HG03378 (cell line): ENCODE measurements at regions not wholly inside any gene's neighbourhood (a gene's known extent, or its start where the extent isn't known, plus 50 kb on each side); places are given as distances from the start of the nearest gene placed in this dataset.
A peak's percentile ranks its signal among the peaks of the same experiment; 100 is the strongest.

Experiments used
- ATAC-seq: cut with Tn5 transposase; IDR thresholded peaks from one replicate; pipeline ENCODE4 v1.9.1; 2021; ENCODE audit warnings: mild to moderate bottlenecking, moderate library complexity; ENCODE audit not compliant: unreplicated experiment

DNA sequence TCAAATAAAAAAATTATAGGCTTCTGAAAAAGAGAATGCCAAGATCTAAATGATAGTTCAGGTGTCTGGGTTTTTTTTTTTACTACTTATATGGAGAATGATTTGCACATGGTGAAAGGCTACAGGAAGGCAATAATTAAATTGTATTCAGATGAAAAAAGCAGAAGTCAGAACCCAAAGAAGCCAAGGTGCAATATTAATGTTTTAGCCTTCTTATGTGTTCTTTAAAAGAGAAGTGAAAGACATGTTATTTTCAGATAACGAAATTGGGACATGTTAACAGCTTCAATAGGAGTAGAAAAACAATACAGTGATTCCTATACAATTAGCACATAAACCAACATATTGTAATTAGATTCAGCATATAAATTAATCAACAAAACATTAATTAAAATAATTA is 452.9 kb upstream of the PRMT6 start:
- no peak for ATAC-seq

GRCh38 chr1:106608841-106609240 is 447.6 kb upstream of the PRMT6 start:
- ATAC-seq, result no peak

DNA sequence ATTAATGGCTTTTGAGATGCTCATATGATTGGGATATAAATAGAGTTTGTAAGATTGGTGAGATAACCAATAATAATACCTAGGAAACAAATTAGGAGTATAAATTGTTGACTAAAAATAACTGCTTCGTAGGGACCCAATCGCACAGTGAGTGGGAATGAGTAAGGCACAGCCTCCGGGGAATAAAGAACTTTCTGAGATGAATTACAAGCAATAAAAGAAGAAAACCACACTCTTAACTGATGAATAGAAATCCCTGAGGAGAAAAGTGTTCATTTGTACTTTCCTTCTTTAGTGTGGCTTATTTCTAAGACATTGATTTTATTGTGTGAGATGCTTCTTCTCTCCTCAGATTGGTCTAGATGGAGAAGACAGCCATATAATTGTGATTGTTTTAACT is 443.4 kb upstream of the PRMT6 start:
- ATAC-seq, result no peak

DNA sequence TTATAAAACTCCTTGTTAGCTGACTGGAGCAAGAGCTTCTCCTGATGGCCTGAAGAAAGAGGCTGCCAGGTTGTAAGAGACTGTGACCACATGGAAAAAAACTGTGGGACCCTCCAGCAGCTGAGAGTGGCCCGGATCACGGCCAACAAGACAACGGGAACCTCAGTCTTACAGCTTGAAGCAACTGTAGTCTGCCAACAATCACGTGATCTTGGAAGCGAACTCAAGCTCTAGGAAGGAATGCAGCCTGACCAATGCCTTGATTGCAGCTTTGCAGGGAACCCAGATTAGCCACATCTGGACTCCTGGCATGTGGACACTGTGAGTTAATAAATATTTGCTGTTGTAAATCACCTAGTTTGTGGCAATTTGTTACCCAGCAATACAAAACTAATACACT is 442.6 kb upstream of the PRMT6 start:
- no peak for ATAC-seq

GRCh38 chr1:106615473-106615872 is 441.0 kb upstream of the PRMT6 start:
- no peak for ATAC-seq

DNA sequence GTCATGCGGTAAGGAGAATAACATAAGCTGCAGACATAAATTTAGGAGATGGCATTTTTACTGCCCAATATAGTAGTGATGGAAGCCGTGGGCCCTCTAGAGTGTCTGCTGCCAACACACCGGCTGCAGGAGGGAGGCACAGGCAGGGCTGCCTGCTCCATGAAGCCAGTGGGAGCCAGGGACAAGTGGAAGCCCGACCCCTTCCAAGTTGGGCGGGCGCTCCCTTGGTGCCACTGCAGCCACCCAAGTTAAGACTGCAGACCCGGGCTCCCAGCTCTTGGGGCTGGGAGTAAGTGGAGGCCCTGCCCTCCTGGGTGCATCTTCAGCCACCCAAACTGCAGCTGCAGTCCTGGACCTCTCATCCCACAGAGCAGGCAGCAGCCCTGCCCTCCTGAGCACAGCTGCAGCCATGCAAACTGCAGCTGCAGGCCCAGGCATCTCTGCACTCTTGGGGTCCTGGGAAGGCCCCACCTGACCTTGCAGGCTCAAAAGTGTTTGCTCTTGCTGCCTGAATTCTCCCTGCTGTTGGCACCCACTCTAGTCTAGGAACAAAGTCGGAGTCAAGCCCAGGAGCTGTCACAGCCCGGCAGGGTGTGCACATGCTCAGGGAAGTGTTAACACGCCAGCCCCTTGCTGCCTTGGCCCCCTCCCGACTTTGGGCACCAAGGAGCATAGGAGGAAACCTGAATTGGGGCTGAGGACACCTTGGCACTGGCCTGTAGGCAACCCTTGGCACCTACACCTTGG is 437.2 kb upstream of the PRMT6 start:
- ATAC-seq, result no peak

GRCh38 chr1:106619827-106620134 is 436.7 kb upstream of the PRMT6 start:
- no peak for ATAC-seq

GRCh38 chr1:106620521-106620954 is 435.9 kb upstream of the PRMT6 start:
- no peak for ATAC-seq

GRCh38 chr1:106621853-106622252 is 434.6 kb upstream of the PRMT6 start:
- ATAC-seq, result no peak

GRCh38 chr1:106637566-106637965 is 418.9 kb upstream of the PRMT6 start:
- no peak for ATAC-seq

DNA sequence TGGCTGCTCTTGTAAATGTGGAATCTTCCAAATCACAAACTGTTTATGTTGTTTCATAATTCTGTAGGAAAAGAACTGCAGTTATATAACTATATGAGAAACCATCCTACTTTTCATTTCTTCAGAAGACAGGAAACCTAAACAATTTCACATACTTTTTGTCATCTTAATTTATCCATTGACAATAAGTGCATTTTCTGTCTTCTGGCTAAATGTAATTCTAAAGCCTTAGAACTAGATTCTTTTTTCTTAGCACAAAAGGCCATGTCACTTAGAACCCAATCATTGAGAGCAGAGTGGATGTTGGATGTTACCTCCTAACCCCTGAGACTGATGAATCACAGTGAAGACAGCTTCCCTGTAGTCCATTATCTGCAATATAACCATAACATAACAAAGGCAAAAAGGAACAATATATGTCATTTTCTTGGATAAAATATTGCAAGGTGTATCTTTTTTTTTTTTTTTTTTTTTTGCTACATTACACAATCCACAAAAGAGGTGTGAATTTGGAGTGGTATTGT is 410.2 kb upstream of the PRMT6 start:
- no peak for ATAC-seq

- no peak for ATAC-seq
Measured at GRCh38 chr1:106646816-106647215, 409.7 kb upstream of the PRMT6 start.

DNA sequence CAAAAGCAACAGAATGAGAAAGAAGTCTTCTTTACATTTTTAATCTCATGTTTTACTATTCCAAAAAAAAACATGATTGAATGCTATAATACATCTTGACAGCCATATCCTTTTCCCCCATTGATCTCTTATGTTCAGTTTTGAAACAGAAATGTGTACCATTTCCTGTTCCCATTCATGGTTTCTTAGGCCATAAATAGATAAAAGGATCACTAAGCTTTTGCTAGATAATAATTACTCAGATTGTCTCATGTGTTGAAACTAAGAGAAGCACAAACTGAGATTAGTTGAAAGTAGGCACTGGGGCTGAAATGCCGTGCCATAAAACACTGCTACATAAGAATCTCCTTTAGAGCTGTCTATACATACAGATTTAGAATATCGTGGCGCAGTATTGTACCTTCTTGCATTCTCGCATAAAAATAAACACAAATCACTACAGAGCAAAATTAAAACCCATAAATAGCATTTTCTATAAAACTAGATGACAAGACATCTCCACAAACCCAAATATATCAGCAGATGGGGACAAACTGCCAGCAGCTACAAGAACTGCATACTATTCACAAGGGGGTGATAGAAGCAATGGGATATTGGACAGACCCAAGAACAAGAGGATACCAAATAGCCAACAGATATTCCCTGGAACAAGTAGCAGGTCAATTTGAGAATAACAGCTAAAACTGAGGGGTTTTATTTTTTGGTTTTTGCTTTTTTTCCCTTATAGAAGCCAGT is 405.3 kb upstream of the PRMT6 start:
- peak; percentile 79 for ATAC-seq

- no peak for ATAC-seq
Measured at GRCh38 chr1:106659490-106660244, 396.8 kb upstream of the PRMT6 start.

DNA sequence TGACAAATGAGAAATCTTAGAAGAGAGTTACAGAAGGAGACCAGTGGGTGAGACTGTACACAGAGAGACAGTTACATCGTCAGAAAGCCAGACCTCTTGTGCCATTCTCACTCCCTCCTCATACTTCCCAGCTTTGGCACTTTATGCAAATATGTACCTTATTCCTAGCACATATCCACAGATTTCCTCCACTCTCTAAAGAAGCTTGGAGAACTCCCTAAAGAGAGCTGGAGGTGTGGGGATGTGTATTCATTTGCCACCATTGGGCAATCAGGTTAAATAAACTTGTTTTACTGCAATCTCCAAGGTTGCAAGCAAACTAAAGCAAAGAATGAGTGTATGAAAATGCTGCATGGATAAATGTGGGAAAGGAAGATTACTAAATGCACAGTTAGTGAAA is 380.9 kb upstream of the PRMT6 start:
- ATAC-seq, result no peak

DNA sequence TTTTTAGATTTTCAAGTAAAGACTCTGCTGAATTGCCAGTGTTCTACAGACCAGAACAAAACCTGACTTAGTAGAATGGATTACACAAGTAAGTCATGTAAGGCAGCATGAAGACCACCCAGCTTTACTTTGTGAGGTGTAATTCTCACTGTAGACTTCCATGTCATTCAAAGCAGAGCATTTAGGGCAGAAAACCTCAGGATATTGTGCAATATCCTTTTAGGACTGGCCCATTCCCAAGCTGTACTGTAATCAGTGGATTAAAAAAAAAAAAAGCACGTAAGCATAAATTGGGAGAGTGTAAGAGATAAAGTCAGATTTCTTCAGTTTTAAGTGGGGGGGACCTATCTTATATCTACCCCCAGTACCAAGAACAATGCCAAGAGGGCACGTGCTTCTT is 380.5 kb upstream of the PRMT6 start:
- no peak for ATAC-seq

DNA sequence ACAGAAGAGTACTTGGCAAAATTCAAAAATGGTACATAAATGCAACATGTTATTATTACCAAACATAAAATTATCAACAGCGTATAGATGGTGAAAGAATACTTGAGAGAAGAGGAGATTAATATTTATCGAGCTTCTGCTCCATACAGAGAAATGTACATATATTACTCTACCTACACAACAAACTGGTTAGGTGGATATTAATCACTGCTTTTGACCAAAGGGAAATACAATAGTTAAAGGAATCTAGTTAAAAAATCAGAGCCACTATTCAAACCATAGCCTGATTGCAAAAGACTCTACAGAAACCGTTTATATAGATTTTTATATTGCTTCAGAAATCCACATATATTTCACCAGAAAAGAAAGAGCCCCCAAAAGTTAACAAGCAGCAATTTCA is 379.3 kb upstream of the PRMT6 start:
- ATAC-seq, result no peak

DNA sequence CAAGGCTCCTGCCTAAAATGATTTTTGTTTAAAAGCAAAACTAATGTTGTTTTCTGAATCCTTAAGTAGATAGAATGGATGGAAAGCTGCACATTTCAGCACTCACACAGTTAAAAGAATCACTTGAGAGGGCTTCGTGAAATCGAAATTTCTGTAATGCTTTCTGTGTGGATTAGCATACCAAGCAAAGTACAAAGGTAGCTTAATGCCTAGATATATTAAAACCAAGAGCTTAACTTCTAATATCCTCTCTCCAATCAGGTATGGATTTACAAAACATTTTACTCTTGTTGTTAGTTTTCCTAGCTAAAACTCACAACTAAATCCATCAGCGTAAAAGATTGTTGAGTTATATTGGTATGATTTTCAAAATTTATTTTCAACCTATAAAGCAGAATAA is 378.8 kb upstream of the PRMT6 start:
- ATAC-seq, result no peak

DNA sequence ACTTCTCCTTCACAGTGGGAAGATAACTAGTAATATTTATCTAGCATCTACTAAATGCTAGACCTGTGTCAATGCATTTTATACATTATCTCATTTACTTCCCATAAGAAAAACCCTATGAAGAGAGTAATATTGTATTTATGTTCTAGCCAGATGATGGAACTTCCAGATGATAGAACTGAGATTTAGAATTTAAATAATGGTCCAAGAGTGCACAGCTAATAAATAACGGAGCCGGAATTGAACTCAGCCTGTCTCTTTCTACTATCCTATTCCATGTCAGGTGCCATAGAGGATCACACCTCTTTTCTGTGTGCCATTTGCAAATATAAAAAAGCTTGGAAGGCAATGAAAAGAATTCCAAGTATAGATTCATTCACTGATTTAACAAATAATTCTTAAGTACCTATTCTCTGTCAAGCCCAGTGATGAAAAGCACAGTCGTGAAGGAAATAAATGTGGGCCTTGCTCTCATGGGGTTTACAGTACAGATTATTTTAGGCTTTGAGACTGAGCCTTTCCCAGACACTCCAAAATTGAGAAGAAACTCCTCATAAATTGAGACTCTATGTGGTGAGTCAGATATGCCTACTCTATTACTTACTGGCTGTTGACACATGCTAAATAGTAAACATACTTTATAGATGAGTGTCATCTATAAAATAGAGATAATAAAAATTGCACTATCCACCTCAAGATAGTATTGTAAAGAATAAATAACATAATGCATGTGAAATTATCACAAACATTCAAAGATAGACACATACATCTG is 378.0 kb upstream of the PRMT6 start:
- no peak for ATAC-seq

- no peak for ATAC-seq
Measured at GRCh38 chr1:106680216-106680615, 376.3 kb upstream of the PRMT6 start.

DNA sequence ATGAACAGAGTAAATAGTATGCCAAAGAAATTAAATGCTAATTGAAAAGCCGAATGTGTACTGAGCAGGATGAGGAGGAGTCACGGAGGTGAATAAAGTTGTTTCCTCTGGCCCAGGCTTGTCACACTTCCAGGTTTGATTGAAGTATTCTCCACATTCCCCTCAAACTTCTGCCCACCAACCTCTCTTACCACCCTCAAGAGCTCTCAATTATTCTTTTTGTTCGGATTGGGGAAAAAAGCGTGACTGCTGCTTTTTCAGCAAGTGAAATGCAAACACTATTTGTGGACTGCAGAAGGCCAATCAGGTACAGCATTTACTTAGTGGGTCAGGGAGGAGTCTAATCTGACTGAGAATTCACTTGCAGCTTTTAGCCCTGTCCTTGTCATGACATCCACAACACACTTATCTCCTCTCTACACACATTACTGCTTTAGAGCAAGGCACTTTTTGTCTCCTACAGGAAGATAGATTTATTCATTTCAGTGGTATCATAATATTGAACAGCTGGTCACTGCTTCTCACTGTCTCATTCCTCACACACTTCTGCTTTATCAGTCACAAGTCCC is 375.6 kb upstream of the PRMT6 start:
- no peak for ATAC-seq
